DLD1 (cell line): ENCODE measurements at regions not wholly inside any gene's neighbourhood (a gene's known extent, or its start where the extent isn't known, plus 50 kb on each side); places are given as distances from the start of the nearest gene placed in this dataset.
"Not testable (repeated sequence)": the region's sequence is repeated elsewhere in the genome, so short reads cannot be mapped to it uniquely, and the experiment has no call there.

Experiments used
- in situ Hi-C: cut with HindIII; loops from 2 replicates; pipeline ENCODE4 v1.10.0; 2017; ENCODE audit warnings: low sequenced_read_pairs

DNA sequence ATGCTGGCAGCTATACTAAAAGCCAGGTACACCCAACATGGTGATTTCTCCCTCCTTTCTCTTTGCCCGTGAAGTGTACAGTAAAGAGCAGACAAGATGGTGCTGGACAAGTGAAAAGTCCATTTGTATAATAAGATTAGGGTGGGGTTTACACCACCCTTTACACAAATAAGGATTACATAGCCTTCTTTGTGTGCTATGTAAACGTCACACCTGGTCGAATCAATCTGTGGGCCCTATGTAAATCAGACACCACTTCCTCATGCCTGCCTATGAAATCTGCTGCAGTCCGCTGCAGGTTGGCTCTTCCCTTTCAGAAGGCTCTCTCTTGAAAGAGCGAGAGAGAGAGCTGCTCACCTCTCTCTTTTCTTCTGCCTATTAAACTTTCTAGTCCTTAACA is 1054.3 kb upstream of the SLC39A10 start:
- in situ Hi-C loops = no loop called here

DNA sequence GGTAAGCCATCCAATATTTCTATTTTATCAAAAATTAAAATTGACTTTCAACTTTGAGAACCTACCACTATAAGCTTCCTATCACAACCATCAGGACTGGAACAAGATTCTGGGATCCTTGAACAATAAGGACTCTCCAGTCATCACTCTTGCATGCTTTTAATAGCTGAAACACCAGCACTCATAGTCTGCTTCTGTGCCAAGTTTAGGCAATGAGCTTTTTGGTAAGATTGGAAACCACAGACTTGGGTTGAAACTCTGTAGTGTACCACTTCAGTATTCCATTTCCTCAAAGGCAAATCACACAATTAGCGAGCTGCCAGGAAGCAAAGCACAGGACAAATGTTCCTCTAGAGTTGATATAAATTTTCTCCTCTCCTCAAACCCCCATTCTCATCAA is 1065.8 kb upstream of the SLC39A10 start:
- in situ Hi-C loops = no loop called here

DNA sequence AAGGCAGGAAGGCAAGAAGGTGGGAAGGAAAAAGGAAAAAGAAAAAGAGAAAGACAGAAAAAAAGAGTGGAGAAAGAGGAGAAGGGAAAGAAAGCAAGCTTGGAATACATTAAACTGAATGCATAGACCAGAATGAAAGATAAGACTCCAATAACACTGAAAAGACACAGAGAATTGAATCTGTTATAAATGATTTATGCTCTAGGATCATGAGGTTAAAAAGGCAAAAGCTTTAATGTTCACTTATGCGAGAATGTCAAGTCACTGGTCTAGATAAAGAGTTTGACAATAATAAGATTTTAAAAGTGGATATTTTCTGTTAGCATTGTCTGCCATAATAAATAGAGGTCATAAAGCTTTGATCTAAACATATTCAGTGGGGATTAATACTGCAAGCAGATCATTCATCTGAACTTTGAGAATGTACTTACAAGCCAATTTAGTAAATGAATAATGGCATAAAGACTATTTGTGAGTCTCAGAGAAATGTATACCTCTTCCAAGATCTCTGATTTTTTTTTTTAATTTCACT is 1069.2 kb upstream of the SLC39A10 start:
- in situ Hi-C loops = no loop called here

DNA sequence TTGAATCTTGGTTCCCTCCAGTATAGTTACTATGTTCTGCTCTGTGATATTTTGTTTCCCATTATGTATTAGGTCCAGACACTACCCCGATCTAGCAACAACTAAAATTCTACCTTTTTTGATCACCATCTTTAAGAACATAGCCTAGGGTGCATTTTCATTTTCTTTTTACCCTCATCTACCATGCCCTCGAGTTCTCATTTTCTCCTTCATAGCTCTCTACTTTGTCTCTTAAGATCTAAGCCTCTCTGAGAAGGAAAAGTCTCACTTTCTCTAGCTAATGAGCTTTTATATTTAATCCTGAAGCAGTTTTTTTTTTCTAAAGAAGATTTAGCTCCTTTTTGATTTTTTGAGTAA is 1089.4 kb upstream of the SLC39A10 start:
- in situ Hi-C loops = no loop called here

DNA sequence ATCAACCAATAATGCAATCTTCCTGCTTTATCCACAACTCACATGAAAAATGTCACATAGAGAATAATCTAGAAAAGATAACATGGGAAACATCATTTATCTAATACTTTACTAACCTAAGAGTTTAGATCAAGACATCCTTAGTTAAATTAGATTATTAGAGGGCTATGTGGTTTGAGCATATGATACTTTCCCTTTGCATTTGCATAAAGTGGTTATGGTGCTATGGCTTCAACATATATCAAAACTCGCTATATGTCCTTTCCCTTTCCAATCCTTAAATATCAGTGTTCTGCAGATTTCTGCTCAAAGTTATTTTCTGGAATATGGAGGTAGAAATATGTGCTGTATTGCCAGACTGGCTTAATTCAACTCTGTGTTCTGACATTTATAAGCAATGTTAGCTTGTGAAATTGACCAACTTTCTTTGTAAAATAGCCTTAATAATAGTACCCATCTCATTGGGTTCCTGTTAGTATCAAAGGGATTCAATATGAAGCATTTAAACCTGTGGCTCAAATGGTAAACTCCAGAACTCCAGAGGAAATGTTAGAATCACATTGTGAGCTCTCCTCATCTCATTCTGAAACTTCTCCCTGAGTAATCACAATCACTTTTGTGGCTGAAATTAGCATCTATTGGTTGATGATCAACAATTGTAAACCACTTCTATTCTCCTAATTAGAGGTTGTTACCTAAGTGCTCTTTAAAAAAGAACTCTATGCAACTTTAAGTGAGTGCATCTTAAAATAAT is 1089.9 kb upstream of the SLC39A10 start:
- in situ Hi-C loops = no loop called here

DNA sequence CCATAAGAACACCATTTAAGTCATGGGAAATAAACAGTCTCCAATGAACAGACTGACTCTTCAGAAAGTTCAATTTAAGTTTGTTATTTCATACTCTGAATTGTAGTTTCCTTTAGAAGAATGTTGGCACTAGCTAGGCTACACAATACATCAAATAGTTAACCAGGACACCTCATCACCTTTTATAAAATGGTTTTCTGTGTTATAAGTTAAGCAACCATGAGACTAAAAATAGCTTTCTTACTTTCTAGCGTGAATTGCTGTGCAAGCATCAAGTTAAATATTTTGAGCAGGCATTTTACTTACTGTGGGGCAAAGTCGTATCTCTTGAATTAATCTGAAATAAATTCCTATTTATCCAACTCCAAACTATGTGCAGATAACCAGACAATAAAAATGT is 1092.6 kb upstream of the SLC39A10 start:
- in situ Hi-C loops = no loop called here

DNA sequence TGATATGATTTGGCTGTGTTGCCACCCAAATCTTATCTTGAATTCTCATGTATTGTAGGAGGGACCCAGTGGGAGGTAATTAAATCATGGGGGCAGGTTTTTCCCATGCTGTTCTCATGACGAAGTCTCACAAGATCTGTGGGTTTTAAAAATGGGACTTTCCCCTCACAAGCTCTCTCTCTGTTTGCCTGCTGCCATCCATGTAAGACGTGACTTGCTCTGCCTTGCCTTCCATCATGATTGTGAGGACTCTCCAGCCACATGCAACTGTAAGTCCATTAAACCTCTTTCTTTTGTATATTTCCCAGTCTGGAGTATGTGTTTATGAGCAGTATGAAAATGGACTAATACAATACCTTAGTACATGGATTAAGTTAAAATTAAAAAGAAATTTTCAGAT is 1094.7 kb upstream of the SLC39A10 start:
- in situ Hi-C loops = no loop called here

DNA sequence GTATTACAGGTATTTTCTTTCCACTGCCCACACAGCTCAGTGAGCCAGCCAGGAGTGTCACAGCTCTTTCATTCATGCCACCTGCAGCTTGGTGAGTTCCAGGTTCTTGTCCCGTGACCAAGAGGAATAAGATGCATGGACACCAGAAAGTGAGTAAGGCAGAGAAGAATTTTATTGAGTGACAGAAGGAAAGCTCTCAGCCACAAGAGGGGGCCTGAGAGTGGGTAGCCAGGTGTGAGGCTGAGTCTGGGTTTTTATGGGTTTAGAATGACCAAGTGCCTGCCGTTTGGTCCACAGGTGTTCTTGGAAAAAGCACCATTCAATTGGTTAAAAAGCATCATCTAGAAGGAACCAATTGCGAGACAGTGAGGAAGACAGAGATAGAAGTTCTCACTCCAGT is 1097.1 kb upstream of the SLC39A10 start:
- in situ Hi-C loops = no loop called here

DNA sequence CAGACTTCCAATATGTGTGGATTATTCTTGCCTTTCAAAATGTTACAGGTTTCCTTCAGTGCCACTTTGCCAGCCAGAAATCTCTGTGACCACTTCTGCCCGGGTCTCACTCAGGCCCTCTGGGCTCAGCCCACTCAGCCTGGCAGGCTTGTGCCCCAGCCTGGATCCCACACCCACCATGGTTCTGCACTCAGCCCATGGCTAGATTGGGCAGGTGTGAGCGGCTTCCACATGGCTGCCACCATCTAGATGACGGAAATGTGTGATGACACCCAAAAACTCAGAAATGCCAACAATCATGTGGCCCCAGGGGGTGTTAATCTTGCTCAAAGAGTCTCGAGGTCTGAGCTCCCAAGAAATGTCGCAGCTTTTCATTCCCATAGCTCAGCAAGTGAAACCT is 1097.5 kb upstream of the SLC39A10 start:
- in situ Hi-C loops = no loop called here

DNA sequence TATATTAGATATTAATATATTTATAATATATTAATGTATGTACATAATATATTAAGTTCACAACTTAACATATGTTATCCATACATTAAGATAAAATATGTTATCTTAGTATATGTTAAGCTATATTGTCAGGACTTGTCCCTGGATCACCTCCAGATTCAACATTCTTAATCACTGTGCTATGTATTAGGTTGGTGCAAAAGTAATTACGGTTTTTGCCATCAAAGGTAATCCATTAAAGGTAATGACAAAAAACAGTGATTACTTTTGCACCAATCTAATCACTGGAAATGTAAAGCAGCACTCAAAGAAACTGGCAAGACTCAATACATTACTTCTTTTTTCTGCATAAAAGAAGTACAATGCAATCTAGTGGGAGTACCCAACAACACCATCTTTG is 1099.0 kb upstream of the SLC39A10 start:
- in situ Hi-C loops = no loop called here

DNA sequence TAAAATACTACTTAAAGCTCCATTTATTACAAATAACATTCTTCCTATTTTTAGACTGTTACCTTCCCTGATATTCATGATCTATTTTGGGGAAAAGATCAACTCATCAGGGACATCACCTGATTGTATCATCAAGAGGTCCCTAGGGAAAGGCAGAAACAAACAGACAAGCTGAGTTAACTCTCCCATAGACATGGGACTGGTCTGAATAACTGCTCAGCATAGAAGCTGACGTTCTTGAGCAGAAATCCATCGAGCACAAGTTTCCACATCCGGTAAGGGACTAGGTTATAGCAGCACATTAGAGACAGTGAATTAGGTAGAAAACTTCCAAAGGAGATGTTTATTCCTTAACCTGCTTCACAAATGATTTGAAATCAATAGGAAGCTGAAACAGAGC is 1100.4 kb upstream of the SLC39A10 start:
- in situ Hi-C loops = no loop called here

DNA sequence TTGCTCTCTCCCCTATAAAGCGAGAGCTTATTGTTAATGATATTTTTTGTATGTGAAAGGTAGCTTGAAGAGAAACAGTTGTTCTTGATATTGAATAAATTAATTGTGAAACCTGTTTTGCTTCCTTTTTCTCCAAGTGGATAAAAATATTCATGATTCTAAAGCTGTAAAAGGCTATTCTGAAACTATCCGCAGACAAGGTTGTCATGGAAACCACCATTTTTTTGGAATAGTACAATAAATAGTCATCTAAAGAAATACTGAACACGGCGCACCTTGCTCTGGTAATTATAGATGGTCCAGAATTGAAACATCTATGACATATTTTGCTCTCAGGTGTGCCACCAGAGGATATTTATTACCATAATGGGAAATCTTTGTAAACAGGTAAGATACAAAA is 1103.0 kb upstream of the SLC39A10 start:
- in situ Hi-C loops = no loop called here

DNA sequence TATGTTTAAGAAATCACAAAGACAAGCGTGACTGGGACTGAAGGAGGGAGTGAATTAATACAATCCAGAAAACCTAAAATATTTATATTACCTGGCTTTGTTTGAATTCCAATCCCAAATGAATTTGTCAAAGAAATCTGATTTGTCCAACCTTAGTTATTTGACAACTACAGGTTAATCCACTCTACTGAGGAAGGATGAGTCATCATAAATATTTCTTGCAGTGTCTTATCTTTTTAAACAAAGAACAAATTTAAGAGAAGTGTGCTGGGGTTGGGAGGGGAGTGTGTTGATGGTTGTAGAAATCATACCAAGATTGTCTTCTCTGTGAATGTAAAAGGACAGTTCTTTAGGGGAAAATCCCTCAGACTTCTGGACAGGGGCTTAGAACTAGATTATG is 1106.3 kb upstream of the SLC39A10 start:
- in situ Hi-C loops = no loop called here

DNA sequence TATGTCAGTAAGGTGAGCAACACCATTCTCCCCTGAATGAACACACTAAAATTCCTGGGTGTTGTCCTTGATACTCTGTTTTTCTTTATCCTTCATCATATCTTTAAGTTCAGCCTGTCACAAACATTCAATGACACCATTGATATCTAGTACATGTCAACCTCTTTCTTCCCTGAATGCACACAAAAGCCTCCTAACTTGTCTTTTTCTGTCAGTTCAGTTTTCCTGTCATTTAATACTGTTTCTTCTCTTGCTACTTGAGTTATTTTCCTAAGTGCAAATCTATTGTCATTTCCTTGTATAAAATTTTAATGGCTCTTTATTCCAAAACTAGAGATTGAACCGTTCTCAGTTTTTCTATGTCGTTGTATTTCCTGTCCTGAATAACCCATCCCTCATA is 1107.6 kb upstream of the SLC39A10 start:
- in situ Hi-C loops = no loop called here

DNA sequence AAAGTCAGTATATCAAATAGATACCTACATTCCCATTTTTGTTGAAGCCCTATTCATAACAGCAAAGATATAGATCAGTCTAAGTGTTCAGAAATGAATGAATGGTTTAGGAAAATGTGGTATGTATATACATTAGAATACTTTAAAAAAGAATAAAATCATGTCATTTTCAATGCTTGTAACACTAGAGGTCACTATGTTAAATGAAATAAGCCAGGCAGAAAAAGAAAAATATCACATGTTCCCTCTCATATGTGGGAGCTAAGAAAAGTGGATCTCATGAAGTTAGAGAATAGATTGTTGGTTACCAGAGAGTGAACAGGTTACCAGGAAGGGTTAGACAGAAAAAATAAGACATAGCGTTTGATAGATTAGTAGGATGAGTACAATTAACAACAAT is 1111.0 kb upstream of the SLC39A10 start:
- in situ Hi-C loops = no loop called here

DNA sequence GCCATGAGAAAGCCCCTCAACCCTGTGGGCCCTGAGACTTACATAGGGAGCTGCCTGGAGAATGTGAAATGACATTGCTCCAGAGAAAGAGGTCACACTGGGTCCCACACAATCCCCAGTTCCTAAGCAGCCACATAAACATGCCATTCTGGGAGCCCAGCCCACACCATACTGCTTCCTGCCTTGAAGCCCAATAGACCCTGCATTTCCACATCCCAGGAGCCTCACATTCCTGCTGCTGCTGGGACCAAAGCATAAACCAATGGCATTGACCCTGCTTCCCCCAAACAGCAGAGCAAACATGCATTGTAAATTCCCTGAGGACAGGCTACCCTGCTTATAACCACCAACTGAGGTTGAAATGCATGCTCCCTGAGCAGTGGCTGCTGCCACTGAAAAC is 1117.6 kb upstream of the SLC39A10 start:
- in situ Hi-C loops = no loop called here

DNA sequence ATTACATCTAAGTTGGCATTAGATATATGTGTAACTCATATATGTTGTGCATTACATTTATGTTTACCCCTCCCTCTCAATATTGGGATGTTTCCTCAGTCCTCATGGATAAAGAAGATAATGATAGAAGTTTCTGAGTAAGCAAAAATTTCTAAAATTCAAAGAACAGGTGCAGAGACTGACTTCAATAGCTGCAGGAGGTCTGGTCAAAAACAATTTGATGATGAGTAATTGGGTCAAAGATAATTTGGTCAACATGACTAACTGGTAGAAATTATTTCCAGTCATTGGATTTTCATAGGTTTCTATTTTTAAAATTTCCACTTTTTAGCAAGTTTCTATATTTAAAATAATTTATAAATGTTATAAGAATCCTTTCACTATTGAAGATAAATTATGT is 1130.9 kb upstream of the SLC39A10 start:
- in situ Hi-C loops = no loop called here

DNA sequence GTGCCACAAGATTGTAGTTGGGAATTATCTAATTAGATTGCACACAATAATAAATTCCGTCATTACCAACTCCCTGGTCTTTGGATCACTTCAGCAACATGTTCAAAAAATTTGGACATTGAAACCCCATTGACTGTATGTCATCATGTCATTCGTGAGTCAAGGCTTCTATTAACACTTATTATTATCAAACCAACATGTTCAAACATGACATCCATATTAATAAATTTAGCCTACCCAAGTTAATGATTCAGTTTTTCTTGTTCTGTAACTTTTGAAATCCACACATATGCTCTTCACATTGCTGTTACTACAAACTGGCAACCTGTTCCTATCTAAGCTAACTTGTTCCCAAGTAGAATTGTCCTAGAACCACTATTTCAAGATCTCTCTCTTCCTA is 1142.7 kb upstream of the SLC39A10 start:
- in situ Hi-C loops = no loop called here

DNA sequence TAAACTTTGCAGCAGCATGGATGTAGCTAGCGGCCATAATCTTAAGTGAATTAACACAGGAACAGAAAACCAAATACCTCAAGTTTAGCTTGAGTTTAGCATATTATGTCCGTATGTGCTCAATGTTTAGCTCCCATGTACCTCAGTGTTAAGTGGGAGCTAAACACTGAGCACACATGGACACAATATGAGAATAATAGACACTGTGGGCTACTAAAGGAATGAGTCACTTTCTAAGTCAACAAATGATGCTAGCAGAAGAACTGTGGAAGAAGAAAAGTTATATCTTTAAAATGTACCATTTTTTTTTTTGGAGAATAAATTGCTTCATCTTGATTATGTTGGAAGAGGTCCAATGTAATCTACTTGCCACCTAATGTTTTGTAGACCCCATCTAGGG is 1146.0 kb upstream of the SLC39A10 start:
- in situ Hi-C loops = not testable (repeated sequence)

DNA sequence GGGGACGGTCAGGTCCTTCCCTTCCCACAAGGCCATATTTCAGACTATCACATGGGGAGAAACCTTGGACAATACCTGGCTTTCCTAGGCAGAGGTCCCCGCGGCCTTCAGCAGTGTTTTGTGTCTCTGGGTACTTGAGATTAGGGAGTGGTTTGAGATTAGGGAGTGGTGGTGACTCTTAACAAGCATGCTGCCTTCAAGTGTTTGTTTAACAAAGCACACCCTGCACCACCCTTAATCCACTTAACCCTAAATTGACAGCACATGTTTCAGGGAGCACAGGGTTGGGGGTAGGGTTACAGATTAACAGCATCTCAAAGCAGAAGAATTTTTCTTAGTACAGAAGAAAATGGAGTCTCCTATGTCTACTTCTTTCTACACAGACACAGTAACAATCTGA is 1152.2 kb upstream of the SLC39A10 start:
- in situ Hi-C loops = not testable (repeated sequence)

DNA sequence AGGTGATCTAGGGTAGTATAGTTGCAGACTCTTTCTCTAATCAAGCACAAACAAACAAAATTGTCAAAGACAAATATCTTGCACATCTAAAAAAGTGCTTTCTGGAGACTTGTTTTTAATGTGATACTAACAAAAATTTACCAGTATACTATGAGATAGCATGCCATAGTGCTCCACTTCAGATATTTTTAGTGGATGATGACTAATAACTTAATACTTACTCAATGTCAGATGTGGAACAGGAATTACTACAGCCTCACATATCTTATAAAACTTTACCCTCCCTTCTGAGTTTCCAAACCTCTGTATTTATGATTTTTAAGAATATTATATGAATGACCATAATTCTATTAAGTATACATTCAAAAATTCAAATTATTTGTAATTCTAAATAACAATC is 1162.0 kb upstream of the SLC39A10 start:
- in situ Hi-C loops = no loop called here

DNA sequence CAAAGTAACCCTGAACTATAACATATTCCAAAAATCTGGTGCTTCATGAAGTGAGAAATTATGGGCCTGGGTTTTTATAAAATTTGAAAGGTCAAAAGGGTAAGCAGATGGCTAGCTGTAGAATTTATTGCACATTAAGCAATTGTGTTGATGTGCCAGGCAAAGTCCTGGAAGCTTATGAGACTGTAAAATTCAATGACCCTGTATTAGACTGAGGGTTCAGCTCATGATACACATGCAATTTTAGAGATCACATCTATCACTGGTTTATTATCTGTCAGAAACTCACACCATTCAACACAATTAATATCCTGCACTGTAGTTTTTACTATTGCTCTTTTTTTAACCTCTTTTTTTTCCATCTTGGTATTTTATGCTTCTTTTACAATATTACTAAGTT is 1162.6 kb upstream of the SLC39A10 start:
- in situ Hi-C loops = no loop called here

DNA sequence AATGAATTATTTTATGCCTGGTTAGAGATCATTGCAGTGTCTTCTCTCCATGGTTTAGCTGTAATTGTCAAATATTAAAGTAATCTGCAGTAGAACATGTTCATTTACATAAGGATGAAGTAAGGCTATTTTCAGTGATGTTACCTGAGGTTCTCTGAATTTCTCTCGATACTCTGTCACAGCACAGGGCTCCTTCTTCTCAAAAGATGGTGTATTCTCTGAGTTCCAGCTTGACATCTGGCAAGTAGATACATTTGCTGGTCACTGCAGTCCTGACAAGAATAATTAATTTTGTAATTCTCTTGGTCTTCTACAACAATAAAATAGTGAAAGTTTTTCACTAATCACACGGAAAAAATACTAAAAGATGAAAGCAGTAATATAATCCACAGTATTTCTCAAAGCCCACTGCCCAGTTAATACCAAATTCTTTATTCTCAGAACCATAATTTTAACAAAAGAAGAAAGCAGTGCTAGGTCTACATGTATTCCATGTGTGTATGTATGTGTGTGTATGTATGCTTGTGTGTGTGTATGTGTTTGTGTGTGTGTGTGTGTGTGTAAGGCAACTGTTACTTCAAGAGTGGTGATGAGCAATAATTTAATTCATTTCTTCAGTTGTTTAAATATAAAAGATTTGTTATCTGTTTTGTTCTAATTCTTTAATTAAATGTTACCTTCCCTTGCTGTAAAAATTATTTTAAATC is 1165.5 kb upstream of the SLC39A10 start:
- in situ Hi-C loops = no loop called here
